ENCODE measurements at regions not wholly inside any gene's neighbourhood (a gene's known extent, or its start where the extent isn't known, plus 50 kb on each side); places are given as distances from the start of the nearest gene placed in this dataset.
"Not testable (repeated sequence)": the region's sequence is repeated elsewhere in the genome, so short reads cannot be mapped to it uniquely, and the experiment has no call there.

DNA sequence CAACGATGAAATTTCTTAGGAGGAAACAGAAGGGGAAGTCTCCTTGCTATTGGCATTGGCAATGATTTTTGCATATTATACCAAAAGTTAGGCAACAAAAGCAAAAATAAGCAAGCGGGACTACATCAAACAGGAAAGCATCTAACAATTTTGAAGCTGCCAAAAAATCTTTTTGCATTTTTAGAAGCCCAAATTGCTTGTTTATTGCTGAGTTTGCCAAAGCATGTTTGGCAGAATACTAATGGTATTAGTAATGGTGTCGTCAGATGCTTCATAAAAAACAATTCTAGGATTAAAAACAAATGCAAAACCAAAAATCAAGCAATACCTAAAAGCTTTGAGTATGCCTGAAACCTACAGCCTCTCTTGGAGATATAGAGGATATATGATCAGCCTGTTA is 80.0 kb downstream of the GALR1 start:
- intact Hi-C loops (cut with DNase I): no loop called here
- no peak for DNase-seq

DNA sequence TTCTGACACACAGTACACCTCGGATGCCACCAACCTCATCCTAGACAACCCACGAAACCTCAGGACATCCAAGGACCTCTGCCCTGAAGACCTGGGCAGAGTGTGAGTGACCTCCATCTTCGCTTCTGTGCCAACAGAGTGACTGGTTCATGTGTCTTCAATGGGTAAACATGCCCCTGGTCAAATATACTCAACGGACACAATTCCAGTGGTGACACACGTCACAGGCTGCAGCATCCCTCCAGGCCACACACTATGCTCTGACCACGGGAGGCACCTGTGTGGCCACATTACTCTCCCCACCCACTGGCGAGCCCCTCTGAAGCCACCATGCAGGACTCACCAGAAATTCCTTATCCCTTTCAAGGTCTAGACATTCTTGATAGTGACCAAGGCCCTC is 85.2 kb downstream of the GALR1 start:
- no peak for DNase-seq
- intact Hi-C loops (cut with DNase I): no loop called here

DNA sequence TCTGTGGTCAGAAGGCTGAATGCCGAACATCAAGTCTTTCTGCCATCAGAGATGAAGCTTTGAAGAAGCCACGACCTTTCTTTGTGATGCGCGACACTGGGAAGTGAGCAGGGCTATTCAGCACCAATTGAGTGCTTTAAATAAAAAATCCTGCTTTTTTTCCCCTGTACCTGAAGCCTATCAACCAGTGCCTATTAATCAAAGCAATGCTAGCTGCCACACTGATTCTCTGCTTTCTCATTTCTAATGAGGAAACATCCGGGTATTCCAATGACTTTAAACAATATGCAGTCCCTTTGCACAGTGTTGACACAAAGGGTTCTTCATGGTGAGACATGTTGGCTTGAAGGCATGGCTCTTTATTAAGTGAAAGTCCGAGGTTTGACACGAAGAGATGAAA is 88.0 kb downstream of the GALR1 start:
- DNase-seq: no peak
- intact Hi-C loops (cut with DNase I): no loop called here

DNA sequence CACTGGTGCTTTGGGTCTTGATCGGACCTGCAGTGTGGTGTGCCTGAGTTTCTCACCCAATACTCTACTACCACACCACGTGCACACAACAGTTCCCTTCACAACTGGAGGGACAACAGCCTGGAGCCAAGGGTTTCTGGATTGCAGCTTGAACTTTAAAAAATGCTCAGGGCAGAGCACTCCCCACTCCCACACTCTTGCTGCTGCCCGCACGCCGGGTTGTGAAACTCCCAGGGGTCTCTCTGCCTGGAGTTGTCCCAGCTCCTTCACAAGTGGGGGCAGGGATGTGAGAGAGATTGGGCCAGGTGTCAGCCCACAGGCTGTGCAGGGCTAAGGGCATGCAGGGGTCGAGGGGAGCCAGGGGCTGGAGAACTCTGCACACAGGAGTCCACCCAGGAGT is 89.4 kb downstream of the GALR1 start:
- intact Hi-C loops (cut with DNase I): no loop called here
- DNase-seq: no peak

DNA sequence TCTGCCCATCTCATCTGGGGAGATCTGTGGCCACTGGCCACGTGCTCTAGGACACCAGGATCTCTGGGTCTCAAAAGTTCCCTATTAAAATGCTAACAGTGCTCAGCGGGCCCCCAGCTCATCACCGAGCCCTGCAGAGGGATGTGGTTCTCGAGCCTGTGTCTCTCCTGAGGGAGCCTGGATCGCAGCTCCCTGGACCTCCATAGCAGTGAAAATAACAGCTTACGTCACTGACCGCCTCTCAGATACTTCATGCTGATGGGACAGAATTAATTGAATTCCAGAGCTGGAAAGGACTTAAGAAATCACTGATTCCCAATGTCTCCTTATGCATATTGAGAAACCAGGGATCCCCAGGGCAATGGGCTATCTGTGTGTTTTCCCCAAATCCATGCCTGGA is 90.0 kb downstream of the GALR1 start:
- intact Hi-C loops (cut with DNase I): no loop called here
- no peak for DNase-seq

DNA sequence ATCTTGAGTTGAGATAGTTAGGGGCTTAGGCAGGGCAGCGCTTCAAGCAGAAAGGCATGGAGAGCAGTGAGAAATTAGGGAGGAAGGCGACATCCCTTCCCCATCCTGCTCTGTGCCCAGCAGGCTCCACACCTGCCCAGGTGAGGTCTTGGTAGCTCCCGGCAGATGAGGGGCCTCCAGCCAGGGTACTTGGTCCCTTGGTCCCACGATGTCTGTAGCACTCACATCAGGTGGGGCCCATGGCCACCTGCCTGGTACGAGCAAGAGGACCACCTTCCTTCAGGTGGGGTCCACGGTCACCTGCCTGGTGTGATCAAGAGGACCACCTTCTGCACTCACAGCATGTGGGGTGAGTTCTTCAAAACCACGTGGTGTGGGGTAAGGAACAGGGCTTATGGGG is 91.2 kb downstream of the GALR1 start:
- no peak for DNase-seq
- intact Hi-C loops (cut with DNase I): no loop called here

DNA sequence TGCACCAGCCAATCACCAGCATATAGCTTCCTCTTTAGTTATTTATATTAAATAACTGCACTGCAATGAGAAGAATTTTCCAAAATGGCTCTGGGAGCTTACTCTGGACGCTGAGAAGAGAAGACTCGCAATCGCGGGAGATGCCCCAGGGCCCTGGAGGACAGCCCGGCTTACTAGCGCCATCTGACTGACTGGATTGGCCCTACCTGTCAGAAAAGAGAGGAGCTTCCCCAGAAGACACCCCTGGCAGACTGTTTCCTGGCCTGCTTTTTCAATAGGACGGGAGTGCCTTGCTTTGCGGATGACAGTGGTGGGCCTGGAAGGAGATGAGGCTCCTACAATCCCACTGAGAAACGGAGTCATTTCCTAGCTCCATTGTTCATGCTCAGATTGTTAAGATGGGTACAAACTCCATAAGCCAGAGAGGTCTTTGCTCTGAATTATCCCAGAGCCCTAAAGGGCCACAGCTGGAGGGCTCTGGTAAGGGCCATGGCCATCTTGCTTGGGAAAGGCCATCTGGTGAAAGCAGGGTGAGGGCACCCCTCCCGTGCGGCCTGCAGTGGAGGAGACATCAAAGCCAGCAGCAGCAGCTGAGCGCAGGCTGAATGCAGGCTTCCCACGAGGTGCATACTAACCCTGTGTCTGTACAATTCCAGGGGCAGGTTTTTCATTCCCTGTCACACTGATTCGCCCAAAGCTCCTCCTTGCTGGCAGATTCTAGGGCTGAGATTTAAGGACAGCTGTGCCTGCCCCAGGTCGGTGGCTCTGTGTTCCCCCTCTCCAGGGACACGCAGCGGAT is 92.1 kb downstream of the GALR1 start:
- no peak for DNase-seq
- intact Hi-C loops (cut with DNase I): no loop called here

DNA sequence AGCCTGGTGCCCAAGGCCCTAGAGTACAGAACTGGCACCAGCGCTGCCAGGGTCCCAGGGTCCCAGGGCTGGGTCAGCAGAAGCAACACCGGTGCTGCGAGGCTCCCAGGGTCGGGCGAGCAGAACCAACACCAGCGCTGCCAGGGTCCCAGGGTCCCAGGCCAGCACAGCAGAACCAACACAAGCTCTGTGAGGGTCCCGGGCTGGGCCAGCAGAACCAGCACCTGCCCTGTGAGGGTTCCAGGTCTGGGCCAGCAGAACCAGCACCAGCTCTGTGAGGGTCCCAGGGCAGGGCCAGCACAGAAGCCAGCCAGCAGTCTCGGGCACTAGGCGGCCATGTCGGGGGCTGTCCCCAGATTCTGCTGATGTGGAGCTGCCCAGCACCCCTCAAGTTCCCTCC is 93.1 kb downstream of the GALR1 start:
- intact Hi-C loops (cut with DNase I): no loop called here
- no peak for DNase-seq

DNA sequence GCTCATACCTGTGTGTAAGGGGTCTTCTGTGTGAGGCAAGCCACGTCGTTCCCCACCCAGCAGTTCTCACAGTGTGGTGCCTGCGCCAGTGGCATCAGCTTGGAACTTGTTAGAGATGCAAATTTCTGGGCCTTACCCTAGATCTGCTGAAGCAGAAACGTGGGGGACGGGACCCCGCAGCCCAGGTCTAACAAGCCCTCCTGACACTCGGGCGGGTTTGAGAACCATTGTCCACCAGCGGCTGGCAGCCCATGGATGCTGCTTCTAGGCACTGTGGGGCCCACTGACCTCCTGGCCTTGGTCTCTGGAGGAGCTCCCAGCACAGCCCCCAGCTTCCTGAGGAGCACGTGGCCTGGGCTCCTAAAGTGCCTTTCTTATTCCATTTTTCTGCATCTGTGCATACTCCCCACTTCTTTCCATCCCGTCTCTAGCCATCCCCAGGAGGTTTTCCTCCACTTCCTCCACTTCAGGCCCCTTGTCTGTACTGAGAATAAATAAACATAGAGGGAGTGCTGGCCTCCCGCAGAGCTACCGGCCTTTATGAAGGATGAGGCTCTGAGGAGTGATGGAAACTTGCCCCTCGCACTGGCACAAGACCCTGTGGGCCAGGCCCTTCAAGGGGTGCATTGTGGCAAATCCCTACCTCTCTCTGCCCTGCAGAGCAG is 94.3 kb downstream of the GALR1 start:
- intact Hi-C loops (cut with DNase I): no loop called here
- DNase-seq: no peak

DNA sequence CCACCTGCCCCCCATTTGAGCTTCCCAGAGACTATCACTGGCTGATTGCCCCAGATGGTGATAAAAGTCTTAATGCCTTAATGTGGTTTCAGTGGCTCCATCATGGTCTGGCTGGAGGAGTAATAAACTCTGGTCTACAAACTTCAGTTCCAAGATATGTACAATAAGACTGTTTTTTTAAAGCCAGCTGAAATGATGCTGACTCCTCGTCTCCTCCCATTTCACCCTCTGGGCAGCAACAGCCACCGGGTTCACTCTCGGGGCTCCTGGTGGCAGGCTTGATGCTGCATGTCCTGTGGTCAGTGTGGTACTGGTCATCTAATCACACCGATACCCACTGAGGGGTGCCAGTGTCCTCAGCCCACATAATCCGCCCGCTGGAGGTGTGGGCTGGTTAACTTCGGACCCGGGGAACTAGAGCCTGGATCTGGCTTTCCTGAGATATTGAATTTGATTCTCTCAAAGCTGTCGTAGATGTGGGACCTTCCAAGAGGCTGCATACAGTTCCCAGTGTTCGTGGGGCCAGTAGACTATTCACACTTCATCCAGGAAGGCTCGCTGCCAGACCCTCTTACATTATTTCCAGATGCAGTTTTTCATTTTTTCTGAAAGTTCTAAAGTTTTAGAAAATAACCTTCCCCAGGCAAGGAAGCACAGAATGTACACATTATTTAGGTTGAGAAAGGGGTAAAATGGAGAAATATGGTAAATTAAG is 95.3 kb downstream of the GALR1 start:
- intact Hi-C loops (cut with DNase I): no loop called here

DNA sequence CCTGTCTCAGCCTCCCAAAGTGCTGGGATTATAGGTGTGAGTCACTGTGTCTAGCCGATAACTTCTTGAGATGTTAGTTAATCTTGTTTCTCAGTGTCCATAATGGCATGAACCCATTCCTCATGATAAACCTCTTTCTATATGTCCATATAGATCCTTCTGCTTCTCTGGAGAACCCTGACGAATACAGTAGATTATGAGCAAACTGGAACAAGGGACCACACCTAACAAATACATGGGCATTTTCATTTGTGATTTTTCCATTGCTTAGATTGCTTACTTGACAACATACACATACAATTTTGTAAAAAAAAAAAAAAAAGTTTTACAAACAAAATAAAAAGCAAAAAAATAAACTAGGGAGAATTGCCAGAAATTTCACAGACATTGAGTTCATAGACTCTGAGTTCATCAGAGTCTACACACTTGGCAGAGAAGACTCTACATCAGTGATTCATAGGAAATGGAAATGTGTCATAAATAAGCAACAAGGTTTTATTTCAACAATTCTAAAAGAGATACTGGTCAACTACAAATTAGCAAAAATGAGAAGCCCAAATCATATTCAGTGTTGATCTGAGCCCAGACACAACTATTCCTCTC is 96.7 kb downstream of the GALR1 start:
- intact Hi-C loops (cut with DNase I): no loop called here
- DNase-seq: no peak

More for the DNA sequence above, 95.3 kb downstream of the GALR1 start:
- DNase-seq: no peak

DNA sequence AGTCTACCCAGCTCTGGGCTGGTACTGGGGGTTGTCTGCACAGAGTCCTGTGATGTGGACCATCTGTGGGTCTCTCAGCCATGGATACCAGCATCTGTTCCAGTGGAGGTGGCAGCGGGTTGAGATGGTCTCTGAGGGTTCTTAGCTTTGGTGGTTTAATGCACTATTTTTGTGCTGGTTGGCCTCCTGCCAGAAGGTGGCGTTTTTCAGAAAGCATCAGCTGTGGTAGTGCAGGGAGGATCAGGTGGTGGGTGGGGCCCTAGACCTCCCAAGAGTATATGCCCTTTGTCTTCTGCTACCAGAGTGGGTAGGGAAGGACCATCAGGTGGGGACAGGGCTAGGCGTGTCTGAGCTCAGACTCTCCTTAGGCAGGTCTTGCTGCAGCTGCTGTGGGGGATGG is 103.7 kb downstream of the GALR1 start:
- DNase-seq; intact Hi-C loops (cut with DNase I): not testable (repeated sequence)

DNA sequence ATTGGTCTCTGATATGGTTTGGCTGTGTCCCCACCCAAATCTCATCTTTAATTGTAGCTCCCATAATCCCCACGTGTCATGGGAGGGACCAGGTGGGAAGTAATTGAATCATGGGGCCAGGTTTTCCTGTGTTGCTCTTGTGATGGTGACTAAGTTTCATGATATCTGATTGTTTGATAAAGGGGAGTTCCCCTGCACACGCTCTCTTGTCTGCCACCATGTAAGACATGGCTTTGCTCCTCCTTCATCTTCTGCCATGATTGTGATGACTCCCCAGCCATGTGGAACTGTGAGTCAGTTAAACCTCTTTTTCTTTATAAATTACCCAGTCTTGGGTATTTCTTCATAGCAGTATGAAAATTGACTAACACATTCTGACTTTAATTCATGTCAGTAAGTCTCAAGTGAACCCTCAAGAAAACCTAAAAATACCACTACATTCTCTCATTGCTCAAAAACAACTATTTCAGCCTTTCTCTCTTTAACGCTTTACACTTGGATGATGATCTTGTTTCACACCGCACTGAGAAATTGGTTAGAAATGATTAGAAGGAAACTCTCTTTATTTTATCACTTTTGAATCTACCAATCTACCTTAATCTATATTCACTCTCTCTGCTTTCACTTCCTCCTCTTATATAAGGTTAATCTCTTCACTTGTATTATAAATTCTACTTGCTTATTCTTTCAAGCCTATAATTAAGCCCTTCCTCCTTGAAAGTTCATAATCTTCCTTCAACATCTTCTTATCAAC is 110.1 kb downstream of the GALR1 start:
- no peak for DNase-seq

DNA sequence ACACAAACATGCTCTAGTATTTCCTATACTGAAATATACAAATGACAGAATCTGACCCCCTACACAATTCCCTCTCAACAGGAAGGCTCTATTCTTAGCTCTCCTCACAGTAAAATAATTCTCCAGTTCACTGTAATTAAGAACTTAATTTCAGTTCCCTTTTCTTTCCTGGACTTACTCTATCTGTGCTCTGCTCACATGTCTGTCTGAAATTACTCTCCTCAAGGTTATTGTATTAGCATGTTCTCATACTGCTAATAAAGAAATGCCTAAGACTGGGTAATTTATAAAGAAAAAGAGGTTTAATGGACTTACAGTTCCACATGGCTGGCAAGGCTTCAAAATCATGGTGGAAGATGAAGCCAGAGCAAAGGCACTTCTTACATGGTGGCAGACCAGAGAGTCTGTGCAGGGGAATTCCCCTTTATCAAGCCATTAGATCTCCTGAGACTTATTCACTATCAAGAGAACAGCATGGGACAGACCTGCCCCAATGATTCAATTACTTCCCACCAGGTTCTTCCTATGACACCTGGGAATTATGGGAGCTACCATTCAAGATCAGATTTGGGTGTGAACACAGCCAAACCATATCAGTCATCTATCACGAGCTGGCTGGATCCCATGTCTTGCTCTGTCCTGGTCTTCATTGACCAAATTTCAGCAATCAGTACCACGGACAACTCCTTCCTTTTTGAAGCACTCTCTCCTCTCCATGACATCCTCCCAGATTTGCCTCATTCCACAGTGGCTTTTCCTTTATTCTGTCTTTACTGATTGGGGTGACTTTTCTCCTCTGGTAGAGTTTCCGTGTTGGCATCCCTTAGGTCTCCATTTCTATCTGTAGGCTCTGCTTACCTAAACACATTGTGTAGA is 110.9 kb downstream of the GALR1 start:
- DNase-seq: no peak
- intact Hi-C loops (cut with DNase I): no loop called here

More for the DNA sequence above, 110.1 kb downstream of the GALR1 start:
- intact Hi-C loops (cut with DNase I): no loop called here

DNA sequence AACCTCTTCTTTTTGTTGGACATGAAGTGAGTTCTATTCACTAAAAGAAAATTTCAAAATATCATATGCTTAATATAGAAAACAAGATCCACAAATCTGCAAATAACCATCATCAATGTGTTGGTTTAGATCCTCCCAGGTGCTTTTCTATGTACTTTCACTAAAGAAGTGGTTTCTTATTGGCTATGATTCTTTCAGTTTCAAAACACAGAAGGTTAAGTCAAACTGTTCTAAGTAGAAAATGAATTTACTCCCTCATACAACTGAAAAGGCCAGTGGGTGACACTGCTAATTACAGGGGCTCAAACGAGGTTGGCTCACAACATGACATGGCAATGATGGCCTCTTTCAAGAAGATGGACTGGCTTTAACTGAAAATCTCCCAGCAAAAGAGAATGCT is 111.7 kb downstream of the GALR1 start:
- intact Hi-C loops (cut with DNase I): no loop called here
- no peak for DNase-seq

DNA sequence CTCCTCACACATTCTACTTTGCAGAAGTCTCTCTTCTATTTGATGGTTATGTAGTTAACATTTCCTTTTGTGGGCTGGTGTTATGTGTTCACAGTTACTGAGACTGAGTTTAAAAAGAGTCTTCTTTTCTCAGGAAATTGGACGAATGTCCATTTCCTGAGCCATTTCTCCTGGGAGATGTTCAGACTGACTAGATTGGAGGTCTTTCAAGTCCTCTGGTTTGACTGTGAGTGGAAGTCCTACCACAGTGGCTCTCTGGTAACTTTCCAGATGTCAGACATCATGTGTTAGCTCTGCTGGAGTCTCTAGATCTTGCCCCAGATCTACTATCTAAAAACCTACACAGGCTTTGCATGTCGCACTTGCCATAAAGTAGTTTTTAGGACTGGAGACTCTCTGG is 116.0 kb downstream of the GALR1 start:
- no peak for DNase-seq
- intact Hi-C loops (cut with DNase I): no loop called here

DNA sequence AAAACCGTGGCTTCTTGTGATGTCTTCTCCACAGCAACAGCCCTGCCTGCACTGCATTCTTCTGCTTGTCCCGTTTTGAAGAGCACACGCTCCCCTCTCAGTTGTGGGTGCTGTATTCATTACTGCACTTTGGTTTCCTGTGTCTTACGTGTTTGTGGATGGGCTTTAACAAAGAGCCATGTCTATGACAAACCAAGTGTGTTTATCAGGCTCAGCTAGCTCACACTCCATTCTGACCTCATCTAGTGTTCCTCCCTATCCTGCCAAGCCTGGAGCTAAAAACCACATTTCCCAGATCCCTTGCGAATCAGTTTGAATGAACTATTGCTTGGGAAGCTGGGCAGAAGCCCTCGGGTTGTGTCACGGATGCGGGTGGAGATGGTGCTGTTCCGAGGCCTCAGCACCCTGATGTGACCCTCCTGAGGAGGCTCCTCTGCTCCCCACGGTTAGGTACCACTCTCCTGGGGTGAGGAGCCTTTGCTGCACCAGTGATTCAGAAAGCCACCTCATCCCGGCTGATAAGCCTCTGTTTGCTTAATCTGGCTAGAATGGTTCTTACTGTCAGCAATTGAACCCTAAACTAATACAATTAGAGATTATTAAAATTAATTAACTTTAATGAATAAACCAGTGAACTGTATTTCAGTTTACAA is 116.5 kb downstream of the GALR1 start:
- intact Hi-C loops (cut with DNase I): no loop called here
- DNase-seq: peak in 1 of 42 donors; percentile 12

Measured in head of caudate nucleus (tissue), 42 donors.